Type B pancreatic cell (in vitro differentiated cells): ENCODE measurements at regions not wholly inside any gene's neighbourhood (a gene's known extent, or its start where the extent isn't known, plus 50 kb on each side); places are given as distances from the start of the nearest gene placed in this dataset.

Experiments used
- DNase-seq: peaks from one replicate; pipeline ENCODE4 v3.0.0; 2021; ENCODE audit warnings: mixed read lengths; ENCODE audit not compliant: unreplicated experiment; ENCODE audit errors: extremely low spot score
- H3K27ac Mint-ChIP-seq: 2 replicates; pipeline ENCODE4 v1.8.0; 2021; ENCODE audit warnings: mild to moderate bottlenecking, mixed read lengths
- H3K27me3 Mint-ChIP-seq: 2 replicates; pipeline ENCODE4 v1.8.0; 2021; ENCODE audit warnings: mixed read lengths
- H3K36me3 Mint-ChIP-seq: 2 replicates; pipeline ENCODE4 v1.8.0; 2021; ENCODE audit warnings: mixed read lengths
- H3K4me1 Mint-ChIP-seq: one replicate; pipeline ENCODE4 v1.8.0; 2021; ENCODE audit warnings: mixed read lengths; ENCODE audit not compliant: unreplicated experiment
- H3K4me3 Mint-ChIP-seq: 2 replicates; pipeline ENCODE4 v1.8.0; 2021; ENCODE audit warnings: mild to moderate bottlenecking, mixed read lengths
- H3K9me3 Mint-ChIP-seq: 2 replicates; pipeline ENCODE4 v1.8.0; 2021; ENCODE audit warnings: mixed read lengths
- TF ChIP-seq, protein P1 (sequence below): fragments of 200-600 bp; sonication (generic); conservative IDR thresholded peaks from 2 replicates; pipeline ENCODE4 v1.5.0; 2021; ENCODE audit warnings: antibody characterized with exemption, mild to moderate bottlenecking

DNA sequence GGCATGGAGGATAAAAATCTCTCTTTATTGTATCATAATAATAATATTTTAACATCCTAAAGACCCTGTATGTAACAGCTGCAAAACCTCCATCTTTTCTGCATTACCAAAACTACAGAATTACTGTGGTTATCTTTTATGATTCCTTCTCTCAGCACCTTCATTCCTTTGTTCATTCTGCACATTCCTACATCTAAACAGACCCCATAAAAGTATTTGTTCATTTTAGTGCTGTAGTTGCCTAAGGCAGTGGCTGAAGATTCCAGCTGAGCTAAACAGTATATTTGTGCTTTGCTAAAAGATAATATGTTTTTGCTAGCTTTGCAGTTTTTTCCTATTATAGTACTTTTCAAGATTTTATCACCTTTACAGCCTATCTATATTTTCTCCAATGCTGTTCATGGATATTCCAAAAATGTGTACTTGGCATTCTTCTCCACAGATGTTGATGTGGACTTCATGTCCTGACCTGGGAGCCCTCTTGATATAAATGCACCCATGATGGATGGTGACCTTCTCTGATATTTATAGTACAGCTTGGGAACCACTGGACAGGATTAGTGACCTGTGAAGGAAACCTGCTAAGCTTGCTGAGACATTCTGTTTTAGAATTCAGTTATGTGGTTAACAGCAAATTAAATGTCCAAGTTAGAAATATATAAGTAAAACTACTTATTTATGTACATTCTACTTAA, 2832.9 kb upstream of the PCDH20 start:
- no peaks in the 10 kb centered on the region for H3K36me3 Mint-ChIP-seq
- H3K27me3 Mint-ChIP-seq, result no peaks in the 10 kb centered on the region
- no peak for DNase-seq
- H3K4me1 Mint-ChIP-seq, result peaks cover 5% of the 10 kb centered on the region
- TF ChIP-seq, protein P1, sequence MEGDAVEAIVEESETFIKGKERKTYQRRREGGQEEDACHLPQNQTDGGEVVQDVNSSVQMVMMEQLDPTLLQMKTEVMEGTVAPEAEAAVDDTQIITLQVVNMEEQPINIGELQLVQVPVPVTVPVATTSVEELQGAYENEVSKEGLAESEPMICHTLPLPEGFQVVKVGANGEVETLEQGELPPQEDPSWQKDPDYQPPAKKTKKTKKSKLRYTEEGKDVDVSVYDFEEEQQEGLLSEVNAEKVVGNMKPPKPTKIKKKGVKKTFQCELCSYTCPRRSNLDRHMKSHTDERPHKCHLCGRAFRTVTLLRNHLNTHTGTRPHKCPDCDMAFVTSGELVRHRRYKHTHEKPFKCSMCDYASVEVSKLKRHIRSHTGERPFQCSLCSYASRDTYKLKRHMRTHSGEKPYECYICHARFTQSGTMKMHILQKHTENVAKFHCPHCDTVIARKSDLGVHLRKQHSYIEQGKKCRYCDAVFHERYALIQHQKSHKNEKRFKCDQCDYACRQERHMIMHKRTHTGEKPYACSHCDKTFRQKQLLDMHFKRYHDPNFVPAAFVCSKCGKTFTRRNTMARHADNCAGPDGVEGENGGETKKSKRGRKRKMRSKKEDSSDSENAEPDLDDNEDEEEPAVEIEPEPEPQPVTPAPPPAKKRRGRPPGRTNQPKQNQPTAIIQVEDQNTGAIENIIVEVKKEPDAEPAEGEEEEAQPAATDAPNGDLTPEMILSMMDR, result no peak
- H3K27ac Mint-ChIP-seq, result no peak overlapping the region
- peaks cover 10% of the 10 kb centered on the region for H3K9me3 Mint-ChIP-seq
- H3K4me3 Mint-ChIP-seq, result no peak overlapping the region

GRCh38 chr13:64239372-64239771, 2823.7 kb upstream of the PCDH20 start:
- no peak overlapping the region for H3K27ac Mint-ChIP-seq
- TF ChIP-seq, protein P1, result no peak
- DNase-seq, result no peak
- no peak overlapping the region for H3K4me3 Mint-ChIP-seq
- peaks cover 9% of the 10 kb centered on the region for H3K4me1 Mint-ChIP-seq
- no peaks in the 10 kb centered on the region for H3K27me3 Mint-ChIP-seq
- H3K36me3 Mint-ChIP-seq, result no peaks in the 10 kb centered on the region
- H3K9me3 Mint-ChIP-seq, result no peaks in the 10 kb centered on the region

DNA sequence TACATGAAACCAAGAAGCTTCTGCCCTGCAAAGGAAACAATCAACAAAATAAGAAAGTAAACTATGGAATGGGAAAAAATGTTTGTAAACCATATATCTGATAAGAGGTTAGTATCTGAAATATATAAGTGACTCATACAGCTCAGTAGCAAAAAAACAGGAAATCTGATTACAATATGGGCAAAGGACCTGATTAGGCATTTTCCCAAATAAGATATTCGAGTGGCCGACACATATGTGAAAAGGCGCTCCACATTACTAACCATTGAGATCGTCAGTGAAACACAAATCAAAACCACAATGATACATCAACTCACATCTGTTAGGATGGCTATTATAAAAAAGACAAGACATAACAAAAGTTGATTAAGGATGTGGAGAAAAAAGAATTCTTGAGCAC, 2818.6 kb upstream of the PCDH20 start:
- H3K27ac Mint-ChIP-seq, result no peak overlapping the region
- no peak overlapping the region for H3K4me3 Mint-ChIP-seq
- no peaks in the 10 kb centered on the region for H3K4me1 Mint-ChIP-seq
- H3K27me3 Mint-ChIP-seq, result no peaks in the 10 kb centered on the region
- no peaks in the 10 kb centered on the region for H3K36me3 Mint-ChIP-seq
- TF ChIP-seq, protein P1, result no peak
- no peak for DNase-seq
- no peaks in the 10 kb centered on the region for H3K9me3 Mint-ChIP-seq

DNA sequence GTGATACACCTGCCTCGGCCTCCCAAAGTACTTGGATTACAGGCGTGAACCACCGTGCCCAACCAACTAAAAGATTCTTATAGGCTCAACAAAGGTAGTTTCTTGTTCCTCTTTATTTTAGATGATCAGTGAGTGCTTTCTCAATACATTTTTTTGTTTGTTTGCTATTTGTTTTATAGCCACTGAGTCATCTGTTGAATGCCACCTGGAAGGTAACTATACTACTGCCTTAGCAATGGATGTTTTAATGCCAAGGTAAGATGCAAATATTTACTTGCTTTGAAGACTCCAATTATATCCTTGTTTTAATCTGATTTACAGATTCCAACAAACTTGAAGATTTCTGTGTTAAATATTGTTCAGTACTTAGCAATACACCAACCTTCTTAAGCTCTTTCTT, 2807.4 kb upstream of the PCDH20 start:
- Mint-ChIP-seq H3K36me3 (no peaks in the 10 kb centered on the region), H3K4me1 (no peaks in the 10 kb centered on the region), H3K27ac (no peak overlapping the region), H3K27me3 (no peaks in the 10 kb centered on the region), H3K4me3 (no peak overlapping the region), H3K9me3 (no peaks in the 10 kb centered on the region)
- no peak for DNase-seq
- TF ChIP-seq, protein P1, result no peak

DNA sequence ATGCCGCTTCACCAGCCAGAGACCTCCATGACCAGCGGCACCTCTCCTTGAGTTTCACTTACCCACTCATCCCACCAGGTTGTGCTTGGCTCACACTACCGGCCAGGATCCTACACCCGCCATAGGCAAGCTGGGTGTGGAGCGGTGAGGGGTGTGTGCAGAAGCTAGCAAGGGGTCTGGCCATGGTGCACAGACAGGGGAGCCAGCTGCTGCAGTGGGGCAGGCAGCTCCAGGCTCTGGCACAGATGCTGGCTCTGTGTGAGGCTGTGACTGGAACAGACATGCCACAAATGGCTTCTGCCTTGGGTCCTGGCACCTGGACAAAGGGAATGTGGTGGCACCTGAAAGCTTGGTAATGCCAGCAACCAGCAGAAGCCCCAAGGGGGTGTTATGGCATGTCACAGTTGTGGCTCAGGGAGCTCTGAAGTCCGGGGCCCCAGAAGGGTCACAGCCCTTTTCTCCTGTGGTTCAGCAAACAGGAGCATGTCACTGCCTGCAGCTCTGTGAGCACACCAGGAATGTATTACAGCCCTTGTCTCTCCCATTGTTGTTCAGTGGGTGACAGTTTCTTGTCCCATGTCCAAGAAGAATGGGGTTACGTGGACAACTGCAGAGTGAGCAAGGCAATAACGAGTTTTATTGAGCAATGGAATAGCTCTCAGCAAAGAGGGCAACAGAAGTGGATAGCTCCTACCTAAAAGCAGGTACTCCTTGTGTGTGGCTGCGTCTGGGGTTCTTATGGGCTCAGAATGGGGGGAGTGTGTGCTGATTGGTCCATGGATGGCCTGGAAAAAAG, 2791.0 kb upstream of the PCDH20 start:
- H3K4me1 Mint-ChIP-seq, result no peaks in the 10 kb centered on the region
- H3K27ac Mint-ChIP-seq, result no peak overlapping the region
- H3K27me3 Mint-ChIP-seq, result no peaks in the 10 kb centered on the region
- H3K36me3 Mint-ChIP-seq, result no peaks in the 10 kb centered on the region
- H3K4me3 Mint-ChIP-seq, result no peak overlapping the region
- DNase-seq, result no peak
- H3K9me3 Mint-ChIP-seq, result no peaks in the 10 kb centered on the region
- TF ChIP-seq, protein P1, result no peak
